ENCODE measurements at regions not wholly inside any gene's neighbourhood (a gene's known extent, or its start where the extent isn't known, plus 50 kb on each side); places are given as distances from the start of the nearest gene placed in this dataset.
"Not testable (repeated sequence)": the region's sequence is repeated elsewhere in the genome, so short reads cannot be mapped to it uniquely, and the experiment has no call there.

DNA sequence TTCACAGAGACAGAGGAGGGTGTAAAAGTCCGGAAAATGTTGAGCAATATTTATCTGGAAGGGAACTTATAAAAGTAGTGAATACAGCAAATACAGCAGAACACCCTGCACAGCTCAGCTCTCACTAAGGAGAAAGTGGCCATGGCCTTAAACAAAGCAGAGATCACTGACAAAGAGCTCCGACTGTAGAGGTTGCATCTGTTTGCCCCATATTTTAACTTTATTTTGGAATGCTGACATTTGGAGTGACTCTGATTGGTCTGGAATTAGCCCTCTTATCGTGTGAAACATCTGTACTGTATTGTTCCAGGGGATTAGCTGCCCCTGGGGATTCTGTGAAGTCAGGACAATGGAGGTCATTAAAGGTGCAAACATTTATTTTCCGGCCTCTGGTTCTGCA lies 1275.7 kb upstream of the FLRT2 start:
- DNase-seq (ENCODE audit: low read depth in 2 of 2) = no peak

DNA sequence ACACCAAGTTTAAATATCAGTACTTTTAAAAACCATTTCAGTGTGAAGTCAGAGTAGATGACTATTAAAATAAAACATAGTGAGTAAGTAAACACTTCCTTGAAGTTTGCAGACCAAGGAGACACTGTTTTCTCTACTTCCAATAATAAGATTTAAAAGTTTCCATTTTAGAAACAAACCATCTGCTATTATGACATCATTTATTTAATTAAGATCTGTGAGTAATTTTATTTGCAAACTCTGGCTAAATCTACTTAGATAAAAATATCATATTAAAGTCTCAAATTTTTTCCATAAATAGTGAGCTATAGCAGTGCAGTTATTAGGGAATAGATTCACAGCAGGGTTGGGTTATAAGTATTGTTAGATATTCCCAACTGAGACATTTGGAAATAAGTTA lies 1267.0 kb upstream of the FLRT2 start:
- no peak for DNase-seq (ENCODE audit: low read depth in 2 of 2)

DNA sequence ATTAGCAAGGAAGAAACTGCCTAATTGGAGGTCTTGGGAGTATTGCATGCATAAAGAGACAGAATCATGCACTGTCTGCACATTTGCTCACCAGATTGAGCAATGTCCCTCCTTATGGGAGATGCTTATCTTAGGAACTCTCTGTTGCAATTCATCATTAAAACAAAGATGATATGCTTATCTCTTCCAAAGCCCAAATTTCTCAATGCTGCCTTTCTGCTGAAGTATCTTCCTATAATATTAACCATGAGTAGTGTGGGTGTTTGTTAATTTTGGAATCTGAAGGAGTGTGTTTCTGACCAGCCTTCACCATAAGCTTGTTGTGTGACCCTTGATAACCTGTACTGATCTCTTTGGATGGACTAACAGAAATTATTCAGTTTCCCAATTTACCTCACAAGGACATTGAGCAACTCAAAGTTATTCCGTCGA lies 1257.6 kb upstream of the FLRT2 start:
- no peak for DNase-seq (ENCODE audit: low read depth in 2 of 2)

DNA sequence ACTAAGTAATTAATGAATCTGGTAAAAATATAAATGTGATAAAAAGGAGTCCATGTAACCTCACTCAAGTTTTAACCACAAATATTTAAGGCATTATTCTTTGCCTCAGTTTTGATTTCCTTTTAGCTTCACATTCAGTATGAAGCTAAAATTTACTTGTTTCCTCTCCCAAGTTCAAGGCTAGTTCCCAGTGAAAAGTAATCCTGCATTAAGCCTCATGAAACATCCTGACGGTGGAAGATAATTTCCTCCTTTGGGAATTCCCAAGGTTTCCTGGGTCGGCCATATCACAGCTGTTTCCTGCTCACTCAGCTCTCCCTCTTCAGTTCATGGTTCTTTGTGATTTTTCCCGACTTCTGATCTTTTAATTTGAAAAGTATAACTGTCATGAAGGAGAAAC lies 1256.8 kb upstream of the FLRT2 start:
- DNase-seq (ENCODE audit: low read depth in 2 of 2) = no peak

DNA sequence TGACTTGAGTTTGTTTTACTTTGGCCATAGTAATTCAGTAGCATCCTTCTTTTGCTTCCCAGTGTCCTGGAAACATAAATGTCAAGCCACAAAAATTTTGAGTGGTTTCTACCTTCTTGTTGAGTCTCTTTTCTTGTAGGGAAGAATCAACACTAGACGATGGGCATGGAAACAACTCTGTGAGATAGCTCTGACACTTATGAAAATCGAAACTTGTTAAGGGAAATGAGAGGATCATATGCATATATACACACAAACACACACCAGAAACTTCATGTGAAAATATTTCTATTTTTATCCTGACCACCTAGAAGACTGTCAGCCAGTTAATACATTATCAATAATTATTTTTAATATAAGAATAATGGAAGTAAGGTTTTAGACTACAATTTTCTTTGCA lies 1247.3 kb upstream of the FLRT2 start:
- DNase-seq (ENCODE audit: low read depth in 2 of 2) = no peak

DNA sequence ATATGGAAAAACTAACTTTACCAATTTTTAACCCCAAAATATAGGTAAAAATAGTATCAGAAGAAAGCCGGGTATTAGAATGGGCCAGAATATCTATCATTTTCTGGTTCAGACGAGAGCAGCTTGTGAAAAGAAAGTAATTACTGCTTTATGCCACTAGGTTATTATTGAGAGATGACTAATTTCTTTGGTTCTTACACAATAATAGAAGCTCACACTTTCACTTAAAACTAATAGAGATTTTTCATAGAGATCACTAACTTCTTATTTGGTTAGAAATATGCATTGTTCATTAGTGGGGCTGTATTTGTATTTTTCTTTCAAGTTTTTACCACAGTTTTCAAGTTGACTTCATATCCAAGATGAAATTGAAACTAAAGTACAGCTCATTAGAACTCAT lies 1241.2 kb upstream of the FLRT2 start:
- DNase-seq (ENCODE audit: low read depth in 2 of 2) = no peak

DNA sequence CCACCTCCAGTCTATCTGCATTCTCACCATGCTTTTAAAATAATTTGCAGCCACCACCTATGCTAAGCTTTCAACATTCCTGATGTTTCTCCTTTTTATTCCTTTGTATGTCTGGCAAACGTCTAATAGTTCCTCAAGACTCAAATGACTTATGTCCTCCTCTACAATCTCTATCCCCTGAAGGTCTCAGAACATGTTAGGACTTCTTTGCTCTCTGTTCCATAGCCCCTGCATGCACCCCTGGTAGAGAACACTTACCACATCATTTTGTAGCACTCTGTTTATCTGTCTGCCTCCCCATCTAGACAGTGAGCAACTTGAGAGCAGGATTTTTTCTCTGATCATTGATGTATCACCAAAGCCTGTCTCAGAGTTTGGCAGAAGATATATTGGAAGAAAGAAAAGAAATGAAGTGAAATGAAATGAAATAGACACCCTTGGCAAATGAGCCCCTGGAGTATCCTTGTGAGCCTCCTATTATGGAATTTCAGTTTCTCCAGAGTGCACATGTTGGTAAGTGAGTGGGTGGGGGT lies 1231.2 kb upstream of the FLRT2 start:
- DNase-seq (ENCODE audit: low read depth in 2 of 2) = no peak

DNA sequence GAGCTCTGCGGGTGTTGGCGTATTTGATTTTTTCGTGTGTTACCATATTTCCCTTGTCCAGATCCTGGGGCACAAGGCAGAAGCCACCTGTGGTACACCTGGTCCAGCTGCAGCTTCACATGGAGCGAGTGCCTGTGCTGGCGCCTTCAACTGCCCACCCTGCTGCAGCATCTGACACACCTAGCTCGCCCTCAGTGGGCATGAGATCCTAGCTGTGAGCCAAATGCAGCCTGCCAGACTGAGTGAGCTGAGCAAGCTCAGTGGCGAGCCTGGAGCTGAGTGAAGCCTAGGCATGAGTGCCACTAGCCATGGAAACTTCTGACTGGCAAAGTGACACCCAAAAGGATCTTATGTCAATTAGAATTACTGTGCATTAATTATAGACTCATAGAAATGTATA lies 1226.8 kb upstream of the FLRT2 start:
- DNase-seq (ENCODE audit: low read depth in 2 of 2) = no peak

DNA sequence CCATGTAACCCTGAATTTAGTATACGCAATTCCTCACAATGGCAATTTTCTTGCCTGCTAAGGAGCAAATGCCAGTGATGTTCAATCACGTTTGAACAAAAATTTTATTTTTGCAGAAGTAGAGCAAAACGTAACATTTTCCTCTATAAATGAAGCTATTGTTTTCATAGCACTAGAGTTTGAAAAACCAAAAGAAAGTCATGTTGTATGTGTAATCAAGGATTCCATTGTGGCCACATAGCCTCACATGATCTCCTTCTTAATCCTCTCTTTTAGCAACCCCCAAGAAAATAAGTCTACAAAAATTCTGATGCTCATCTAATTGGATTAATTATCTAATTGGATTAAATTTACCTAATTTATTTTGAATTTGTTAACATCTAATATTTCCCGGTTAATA lies 1217.4 kb upstream of the FLRT2 start:
- DNase-seq (ENCODE audit: low read depth in 2 of 2) = no peak

DNA sequence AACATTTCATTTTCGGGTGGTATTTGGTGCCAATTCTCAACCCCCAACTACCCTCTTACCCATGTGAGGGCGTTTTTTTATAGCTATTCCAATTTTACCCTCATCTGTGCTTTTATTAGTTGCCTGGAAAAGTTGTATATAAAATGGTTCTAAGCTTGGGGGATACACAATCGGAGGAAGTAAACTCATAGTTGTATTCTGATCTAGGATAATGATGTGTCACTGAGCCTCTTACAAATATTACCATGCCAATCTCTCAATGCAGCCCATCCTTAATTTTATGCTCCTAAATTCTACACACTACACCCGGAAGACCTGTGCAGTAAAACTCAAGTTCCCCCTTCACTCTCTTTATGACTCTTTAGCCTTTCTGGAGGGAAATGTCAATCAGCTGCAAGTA lies 1206.5 kb upstream of the FLRT2 start:
- no peak for DNase-seq (ENCODE audit: low read depth in 2 of 2)

DNA sequence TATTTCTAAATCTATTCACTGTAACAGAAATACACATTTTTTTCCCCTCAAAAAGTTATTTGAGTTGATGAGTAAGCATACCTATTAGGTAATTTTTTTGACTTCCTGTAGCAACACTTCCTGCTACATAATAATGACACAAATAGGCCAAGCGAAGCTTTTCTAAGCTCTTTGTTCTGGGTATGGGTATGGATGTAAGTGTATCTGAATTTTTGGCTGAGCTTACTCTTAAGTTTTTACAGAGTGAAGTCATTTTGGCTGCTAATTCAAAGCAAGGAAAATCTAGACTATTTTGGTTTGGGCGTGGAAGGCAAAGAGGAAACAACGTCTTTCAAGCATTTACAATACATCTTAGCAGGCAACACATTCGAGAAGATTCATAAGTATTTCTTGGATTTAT lies 1206.0 kb upstream of the FLRT2 start:
- no peak for DNase-seq (ENCODE audit: low read depth in 2 of 2)

DNA sequence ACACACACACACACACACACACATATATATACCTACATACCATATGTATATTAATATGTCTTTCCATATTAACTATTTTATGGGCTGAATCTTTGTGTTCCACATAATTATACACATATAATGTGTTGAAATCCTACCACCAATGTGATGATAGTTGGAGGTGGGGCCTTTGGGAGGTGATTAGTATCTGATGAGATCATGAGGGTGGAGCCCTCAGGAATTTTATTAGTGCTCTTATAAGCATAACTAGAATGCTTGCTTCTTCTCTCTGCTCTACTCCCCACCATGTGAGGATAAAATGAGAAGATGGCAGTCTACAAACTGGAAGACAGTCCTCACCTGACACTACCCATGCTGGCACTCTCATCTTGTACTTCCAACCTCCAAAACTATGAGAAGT lies 1193.5 kb upstream of the FLRT2 start:
- no peak for DNase-seq (ENCODE audit: low read depth in 2 of 2)

DNA sequence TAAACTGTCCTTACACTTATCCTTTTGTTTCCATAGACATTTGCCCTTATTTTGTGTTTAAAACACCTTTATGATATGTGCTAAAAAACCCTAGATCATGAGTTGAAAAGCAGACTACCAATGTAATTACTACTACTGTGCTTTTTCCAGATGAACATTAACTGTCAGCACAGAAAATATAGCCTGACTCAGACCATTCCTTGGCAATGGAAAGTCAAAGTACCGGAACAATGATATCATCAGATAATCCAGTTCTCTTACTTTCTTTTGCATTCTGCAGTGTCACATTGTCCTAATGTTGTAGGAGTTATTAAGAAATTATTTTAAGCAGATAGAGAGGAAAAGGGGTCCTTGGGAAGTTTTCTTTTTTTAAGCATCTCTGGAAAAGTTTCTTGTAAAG lies 1189.0 kb upstream of the FLRT2 start:
- no peak for DNase-seq (ENCODE audit: low read depth in 2 of 2)

DNA sequence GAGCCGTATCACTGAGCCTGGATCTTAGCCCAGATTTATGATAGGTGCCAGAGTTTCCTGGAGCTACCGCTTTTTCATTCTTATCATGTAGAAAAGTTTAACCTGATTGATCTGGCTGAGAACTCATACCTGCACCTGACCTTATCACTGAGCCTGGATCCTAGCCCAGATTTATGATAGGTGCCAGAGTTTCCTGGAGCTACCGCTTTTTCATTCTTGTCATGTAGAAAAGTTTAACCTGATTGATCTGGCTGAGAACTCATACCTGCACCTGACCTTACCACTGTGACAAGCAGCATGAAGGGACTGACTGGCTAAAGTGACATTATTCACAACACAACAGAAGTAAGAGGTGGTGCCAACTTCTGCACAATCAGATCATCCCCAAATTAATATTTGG lies 1188.1 kb upstream of the FLRT2 start:
- not testable (repeated sequence) for DNase-seq (ENCODE audit: low read depth in 2 of 2)

DNA sequence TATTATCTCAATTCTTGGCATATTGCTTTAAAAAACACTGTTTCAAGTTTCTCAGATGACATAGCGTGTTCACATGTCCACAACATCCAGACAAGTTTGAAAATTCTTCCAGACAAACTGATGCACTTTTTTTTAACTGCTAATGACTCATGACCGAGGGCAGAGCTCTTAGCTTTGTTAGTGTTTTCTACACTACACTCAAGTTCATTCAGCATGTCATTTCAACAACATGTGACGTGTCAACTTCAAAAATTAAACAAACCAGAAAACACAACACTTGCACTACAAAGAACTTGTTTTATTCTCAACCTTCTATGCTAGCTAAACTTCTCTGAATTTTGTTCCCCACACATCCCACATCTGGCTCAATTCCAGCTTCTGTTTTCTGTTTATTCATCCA lies 1186.3 kb upstream of the FLRT2 start:
- DNase-seq (ENCODE audit: low read depth in 2 of 2) = no peak

DNA sequence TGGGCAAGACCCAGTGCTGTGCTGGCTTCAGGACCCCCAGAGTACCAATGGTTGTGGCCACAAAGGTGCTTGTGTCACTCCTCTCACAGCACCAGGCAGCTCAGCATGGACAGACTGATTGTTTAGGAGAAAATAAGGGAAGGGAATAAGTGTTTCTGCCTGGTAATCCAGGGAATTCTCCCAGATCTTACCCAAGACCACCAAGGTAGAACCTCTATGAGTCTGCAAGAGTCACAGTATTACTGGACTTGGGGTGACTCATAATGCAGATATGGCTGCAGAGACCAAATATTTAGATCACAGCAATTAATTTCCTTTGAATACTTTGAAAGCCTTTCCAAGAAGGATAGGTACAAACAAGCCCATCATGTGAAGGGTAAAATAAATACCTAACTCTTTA lies 1178.3 kb upstream of the FLRT2 start:
- no peak for DNase-seq (ENCODE audit: low read depth in 2 of 2)

DNA sequence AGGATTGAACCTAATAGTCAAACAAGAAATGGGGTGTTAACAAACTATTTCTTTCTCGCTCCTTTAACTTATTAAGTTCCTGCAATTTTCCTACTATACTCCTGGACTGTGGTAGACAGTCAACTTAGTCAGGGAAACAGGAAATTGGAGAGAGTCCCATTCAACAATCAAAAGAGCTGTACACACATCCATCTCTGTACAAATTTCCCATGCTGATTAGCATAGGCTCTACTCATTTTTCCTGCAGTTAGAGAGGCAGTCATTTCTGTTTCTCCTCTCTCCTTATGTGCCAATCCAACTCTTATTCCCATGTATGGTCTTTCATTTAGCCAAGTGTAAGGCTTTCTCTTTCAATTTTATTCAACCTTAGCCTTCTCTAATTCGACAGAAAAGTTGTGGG lies 1168.5 kb upstream of the FLRT2 start:
- DNase-seq (ENCODE audit: low read depth in 2 of 2) = no peak

DNA sequence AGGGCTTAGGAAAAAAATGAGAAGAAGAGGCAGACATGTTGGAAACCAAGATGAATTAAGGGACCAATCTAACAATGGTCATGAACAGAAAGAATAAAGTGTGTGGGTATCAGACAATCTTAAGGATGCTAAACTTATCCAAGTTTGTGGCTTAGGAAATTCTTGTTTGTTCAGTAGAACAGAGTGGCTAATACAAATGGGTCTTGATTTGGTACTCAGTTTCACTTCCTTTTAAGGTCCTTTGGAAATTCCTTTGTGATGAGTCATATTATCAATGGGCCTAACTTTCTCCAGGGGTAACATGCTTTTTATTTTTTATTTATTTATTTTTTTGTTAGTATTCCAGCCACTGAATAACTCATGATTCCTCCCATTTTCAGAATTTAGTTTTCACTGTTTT lies 1154.7 kb upstream of the FLRT2 start:
- no peak for DNase-seq (ENCODE audit: low read depth in 2 of 2)

DNA sequence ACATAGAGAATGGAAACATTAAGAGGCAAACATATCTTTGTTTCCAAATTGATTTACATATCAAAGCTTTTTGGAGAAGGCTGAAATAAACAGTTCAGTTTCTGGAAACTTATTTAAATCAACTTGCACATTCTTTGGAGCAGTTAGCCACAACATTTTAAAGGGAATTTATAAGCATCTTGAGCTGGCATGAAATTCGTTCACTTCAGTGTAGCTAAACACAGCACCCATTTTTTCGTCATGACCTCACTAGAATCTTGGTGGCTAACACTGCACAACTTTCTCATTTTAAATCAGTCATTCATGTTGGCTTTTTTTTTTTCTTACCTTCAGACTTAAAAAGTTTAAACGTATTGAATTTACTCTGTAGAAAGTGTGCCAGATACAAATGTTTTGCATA lies 1139.9 kb upstream of the FLRT2 start:
- DNase-seq (ENCODE audit: low read depth in 2 of 2) = no peak

DNA sequence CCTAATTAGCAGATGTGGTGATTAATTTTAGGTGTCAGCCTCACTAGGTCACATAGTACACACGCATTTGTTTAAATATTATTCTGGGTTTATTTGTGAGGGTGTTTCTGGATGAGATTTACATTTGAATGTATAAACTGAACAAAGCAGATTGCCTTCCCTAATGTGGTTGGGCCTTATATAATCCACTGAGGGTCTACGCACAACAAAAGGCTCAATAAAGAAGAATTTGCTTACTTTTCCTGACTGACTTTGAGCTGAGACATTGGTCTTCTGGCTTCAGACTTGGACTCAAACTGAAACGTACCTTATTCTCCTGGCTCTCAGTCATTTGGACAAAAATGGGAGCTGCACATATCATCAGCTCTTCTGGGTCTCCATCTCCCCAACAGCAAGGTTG lies 1132.3 kb upstream of the FLRT2 start:
- no peak for DNase-seq (ENCODE audit: low read depth in 2 of 2)

DNA sequence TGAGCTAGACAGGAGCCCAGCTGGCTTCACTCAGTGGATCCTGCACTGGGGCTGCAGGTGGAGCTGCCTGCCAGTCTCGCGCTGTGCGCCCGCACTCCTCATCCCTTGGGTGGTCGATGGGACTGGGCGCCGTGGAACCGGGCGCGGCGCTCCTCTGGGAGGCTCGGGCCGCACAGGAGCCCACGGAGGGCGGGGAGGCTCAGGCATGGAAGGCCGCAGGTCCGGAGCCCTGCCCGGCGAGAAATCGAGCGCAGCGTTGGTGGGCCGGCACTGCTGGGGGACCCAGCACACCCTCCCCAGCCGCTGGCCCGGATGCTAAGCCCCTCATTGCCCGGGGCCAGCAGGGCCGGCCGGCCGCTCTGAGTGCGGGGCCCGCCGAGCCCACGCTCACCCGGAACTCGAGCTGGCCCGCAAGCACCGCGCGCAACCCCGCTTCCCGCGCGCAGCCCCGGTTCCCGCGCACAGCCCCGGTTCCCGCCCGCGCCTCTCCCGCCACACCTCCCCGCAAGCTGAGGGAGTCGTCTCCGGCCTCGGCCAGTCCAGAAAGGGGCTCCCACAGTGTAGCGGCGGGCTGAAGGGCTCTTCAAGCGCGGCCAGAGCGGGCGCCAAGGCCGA lies 1130.5 kb upstream of the FLRT2 start:
- DNase-seq (ENCODE audit: low read depth in 2 of 2) = no peak

DNA sequence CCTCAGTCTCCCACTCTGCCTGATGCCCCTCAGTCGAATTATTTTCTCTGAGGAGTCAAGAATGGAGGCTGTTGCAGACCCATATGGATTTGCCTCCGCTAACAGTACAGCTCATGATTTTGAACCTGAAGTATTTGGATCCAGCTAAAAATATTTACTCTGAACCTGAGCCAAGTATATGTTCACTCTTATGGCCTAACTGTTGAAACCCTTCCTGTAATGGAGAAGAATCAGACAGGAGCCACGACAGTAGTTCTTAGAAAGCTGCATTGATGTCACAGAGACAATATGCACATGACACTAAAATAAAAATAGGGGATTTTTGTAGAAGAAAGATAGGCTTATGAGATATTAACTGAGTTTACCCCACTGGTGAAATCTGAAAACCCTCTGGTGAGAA lies 1128.3 kb upstream of the FLRT2 start:
- DNase-seq (ENCODE audit: low read depth in 2 of 2) = no peak

DNA sequence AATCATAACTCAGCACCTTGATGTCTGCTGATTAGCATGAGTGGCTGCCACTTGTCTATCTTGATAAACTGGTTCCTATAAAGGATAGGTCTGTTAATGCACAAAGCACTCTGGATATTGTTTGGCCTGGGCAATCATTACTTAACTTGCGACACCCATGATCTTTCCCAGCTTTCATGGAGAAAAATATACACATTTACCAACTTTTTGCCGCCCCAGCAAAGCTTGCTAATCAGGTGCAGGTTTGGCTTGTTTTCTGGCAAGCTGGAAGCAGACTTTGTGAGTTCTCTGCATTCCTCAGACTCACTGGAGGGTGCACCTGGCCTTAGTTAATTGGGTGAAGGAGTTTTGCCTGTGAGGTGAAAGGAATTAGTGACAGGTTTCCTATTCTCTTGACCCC lies 1126.4 kb upstream of the FLRT2 start:
- DNase-seq (ENCODE audit: low read depth in 2 of 2) = no peak

DNA sequence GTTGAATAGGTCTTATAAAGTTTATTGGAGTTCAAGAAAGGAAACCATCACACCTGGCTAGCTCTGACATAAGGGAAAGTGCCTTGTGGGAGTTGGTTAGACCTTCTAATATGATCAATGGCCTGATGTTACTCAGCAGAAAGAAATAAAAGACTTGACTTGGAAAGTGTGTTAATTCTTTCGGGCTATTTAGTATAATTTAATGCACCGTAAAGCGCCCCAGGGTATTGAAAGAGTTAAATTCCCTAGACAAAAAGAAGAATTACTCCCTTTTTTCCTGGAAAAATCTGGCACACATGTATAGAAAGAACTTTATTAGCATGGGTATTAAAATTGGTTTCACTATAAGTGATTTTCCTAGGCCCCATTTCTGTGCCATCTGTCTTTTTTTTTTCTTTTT lies 1125.7 kb upstream of the FLRT2 start:
- no peak for DNase-seq (ENCODE audit: low read depth in 2 of 2)

Measured in stimulated activated CD8-positive, alpha-beta memory T cell treated with anti-CD3 and anti-CD28 coated beads, Interleukin-2, amount 100 ng/mL, for 48 hours (primary cell).